ENCODE measurements at regions not wholly inside any gene's neighbourhood (a gene's known extent, or its start where the extent isn't known, plus 50 kb on each side); places are given as distances from the start of the nearest gene placed in this dataset.

GRCh38 chr6:8670792-8671191 lies 235.4 kb upstream of the SLC35B3 start:
- no peaks in the 10 kb centered on the region for H3K36me3 ChIP-seq
- WGBS, 5 donors = 90 to 100% (median 100%) methylated on average over 1 of the region's 1 CpG
- H3K27ac ChIP-seq = no peak overlapping the region
- H3K4me1 ChIP-seq = peaks cover 0 to 6% (median 2%) of the 10 kb centered on the region in 6 donors
- no peak overlapping the region for H3K4me3 ChIP-seq
- H3K9me3 ChIP-seq = no peaks in the 10 kb centered on the region
- DNase-seq = no peak
- intact Hi-C loops (cut with DNase I; ENCODE audit: low total_unique reads) = no loop called here
- TF ChIP-seq CTCF (IDR thresholded peaks at IDR 0.05 in 8 of 11, conservative IDR thresholded peaks at IDR 0.05 in 3 of 11) (no peak), POLR2A (IDR thresholded peaks at IDR 0.05) (no peak), POLR2AphosphoS5 (IDR thresholded peaks at IDR 0.05) (no peak)
- H3K27me3 ChIP-seq (replicated peaks in 1 of 7) = no peaks in the 10 kb centered on the region

GRCh38 chr6:8664700-8665099 lies 229.4 kb upstream of the SLC35B3 start:
- no peak overlapping the region for H3K27ac ChIP-seq

GRCh38 chr6:8664070-8664469 lies 228.7 kb upstream of the SLC35B3 start:
- Histone ChIP-seq H3K27ac (no peak overlapping the region), H3K27me3 (replicated peaks in 1 of 7) (no peaks in the 10 kb centered on the region), H3K4me3 (no peak overlapping the region), H3K9me3 (no peaks in the 10 kb centered on the region), H3K4me1 (no peaks in the 10 kb centered on the region), H3K36me3 (no peaks in the 10 kb centered on the region)
- intact Hi-C loops (cut with DNase I; ENCODE audit: low total_unique reads) = no loop called here
- DNase-seq = no peak
- TF ChIP-seq POLR2AphosphoS5 (IDR thresholded peaks at IDR 0.05) (no peak), POLR2A (IDR thresholded peaks at IDR 0.05) (no peak), CTCF (IDR thresholded peaks at IDR 0.05 in 8 of 11, conservative IDR thresholded peaks at IDR 0.05 in 3 of 11) (no peak)
- WGBS, 5 donors = 80 to 91% (median 86%) methylated on average over 3 of the region's 3 CpGs

More at GRCh38 chr6:8664700-8665099, 229.4 kb upstream of the SLC35B3 start:
- intact Hi-C loops (cut with DNase I; ENCODE audit: low total_unique reads) = no loop called here
- TF ChIP-seq POLR2A (IDR thresholded peaks at IDR 0.05) = no peak
- TF ChIP-seq POLR2AphosphoS5 (IDR thresholded peaks at IDR 0.05) = no peak
- no peak for TF ChIP-seq CTCF (IDR thresholded peaks at IDR 0.05 in 8 of 11, conservative IDR thresholded peaks at IDR 0.05 in 3 of 11)
- 88 to 99% (median 97%) methylated on average over 3 of the region's 3 CpGs for WGBS, 5 donors
- H3K9me3 ChIP-seq = no peaks in the 10 kb centered on the region
- no peak for DNase-seq
- no peaks in the 10 kb centered on the region for H3K4me1 ChIP-seq
- no peak overlapping the region for H3K4me3 ChIP-seq
- H3K36me3 ChIP-seq = no peaks in the 10 kb centered on the region
- H3K27me3 ChIP-seq (replicated peaks in 1 of 7) = no peaks in the 10 kb centered on the region

- TF ChIP-seq POLR2A (IDR thresholded peaks at IDR 0.05) = no peak
- no peak for TF ChIP-seq CTCF (IDR thresholded peaks at IDR 0.05 in 8 of 11, conservative IDR thresholded peaks at IDR 0.05 in 3 of 11)
- TF ChIP-seq POLR2AphosphoS5 (IDR thresholded peaks at IDR 0.05) = no peak
- Histone ChIP-seq H3K4me1 (no peaks in the 10 kb centered on the region), H3K9me3 (no peaks in the 10 kb centered on the region), H3K4me3 (no peak overlapping the region), H3K27ac (no peak overlapping the region), H3K36me3 (no peaks in the 10 kb centered on the region), H3K27me3 (replicated peaks in 1 of 7) (no peaks in the 10 kb centered on the region)
- no peak for DNase-seq
- 88 to 93% (median 92%) methylated on average over 6 of the region's 6 CpGs for WGBS, 5 donors
- intact Hi-C loops (cut with DNase I; ENCODE audit: low total_unique reads) = no loop called here
Observed at GRCh38 chr6:8659404-8660189, 224.3 kb upstream of the SLC35B3 start.

Data from spleen (tissue), 11 donors.